ENCODE measurements at regions not wholly inside any gene's neighbourhood (a gene's known extent, or its start where the extent isn't known, plus 50 kb on each side); places are given as distances from the start of the nearest gene placed in this dataset.
"Not testable (repeated sequence)": the region's sequence is repeated elsewhere in the genome, so short reads cannot be mapped to it uniquely, and the experiment has no call there.

DNA sequence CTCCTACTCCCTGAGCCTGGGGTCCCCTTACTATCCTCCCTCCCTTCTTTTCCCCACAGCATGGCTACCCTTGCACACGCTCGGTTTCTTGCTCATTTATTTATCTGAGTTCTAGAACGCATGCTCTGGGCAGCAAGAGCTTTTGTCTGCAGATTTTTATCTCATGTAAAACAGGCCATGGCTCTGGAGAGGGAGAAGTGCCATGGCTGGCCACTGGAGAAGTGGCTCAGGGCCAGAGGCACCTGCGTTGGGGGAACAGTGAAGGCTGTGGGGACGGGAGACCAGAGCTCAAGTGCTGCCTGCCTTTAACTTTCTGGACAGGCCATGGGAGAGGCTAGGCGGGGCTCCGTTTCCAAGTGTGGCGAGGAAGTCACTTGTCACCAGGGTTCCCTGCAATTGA is 177.7 kb upstream of the SULF2 start:
- TF ChIP-seq, protein P1, sequence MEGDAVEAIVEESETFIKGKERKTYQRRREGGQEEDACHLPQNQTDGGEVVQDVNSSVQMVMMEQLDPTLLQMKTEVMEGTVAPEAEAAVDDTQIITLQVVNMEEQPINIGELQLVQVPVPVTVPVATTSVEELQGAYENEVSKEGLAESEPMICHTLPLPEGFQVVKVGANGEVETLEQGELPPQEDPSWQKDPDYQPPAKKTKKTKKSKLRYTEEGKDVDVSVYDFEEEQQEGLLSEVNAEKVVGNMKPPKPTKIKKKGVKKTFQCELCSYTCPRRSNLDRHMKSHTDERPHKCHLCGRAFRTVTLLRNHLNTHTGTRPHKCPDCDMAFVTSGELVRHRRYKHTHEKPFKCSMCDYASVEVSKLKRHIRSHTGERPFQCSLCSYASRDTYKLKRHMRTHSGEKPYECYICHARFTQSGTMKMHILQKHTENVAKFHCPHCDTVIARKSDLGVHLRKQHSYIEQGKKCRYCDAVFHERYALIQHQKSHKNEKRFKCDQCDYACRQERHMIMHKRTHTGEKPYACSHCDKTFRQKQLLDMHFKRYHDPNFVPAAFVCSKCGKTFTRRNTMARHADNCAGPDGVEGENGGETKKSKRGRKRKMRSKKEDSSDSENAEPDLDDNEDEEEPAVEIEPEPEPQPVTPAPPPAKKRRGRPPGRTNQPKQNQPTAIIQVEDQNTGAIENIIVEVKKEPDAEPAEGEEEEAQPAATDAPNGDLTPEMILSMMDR (IDR thresholded peaks at IDR 0.05; ENCODE audit: low read depth, low read length): no peak

DNA sequence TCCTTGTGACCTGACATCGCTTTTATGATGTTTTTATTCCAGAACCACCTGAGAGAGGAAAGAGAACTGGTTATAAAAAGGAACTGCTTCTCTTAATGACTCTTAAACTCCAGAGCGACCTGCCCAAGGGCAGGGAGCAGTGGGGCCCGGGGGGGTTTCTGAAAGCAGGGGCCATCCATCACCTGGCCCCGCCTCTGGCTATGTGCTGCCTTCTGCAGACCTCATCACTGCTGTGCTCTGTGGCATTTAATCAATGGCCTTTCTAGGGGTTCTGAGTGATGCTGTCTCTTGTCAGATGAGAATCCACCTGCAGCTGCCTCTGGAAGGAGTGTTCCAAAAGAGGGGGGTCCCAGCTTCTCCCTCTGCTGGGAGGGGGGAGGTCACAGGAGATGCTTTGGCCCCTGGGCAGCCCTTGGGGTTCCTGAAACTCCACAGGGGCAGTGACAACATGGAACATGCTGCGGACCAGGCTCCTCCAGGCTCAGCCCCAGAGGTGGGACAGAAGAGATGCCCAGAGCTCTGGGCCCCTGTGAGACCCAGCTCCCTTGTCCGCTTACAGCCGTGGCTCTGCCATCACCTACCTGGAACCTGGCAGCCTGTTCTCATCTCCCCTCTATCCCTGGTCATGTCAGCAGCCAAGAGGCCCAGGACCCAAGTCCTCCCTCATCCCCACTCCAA is 177.1 kb upstream of the SULF2 start:
- Histone ChIP-seq H3K36me3 (no peaks in the 10 kb centered on the region), H3K27me3 (ENCODE audit: insufficient read depth, low read depth, severe bottlenecking) (no peaks in the 10 kb centered on the region), H3K27ac (no peak overlapping the region), H3K9me3 (ENCODE audit: severe bottlenecking) (no peaks in the 10 kb centered on the region), H3K4me3 (ENCODE audit: low read depth, low read length) (no peak overlapping the region)
- TF ChIP-seq, protein P1 (IDR thresholded peaks at IDR 0.05; ENCODE audit: low read depth, low read length): no peak
- DNase-seq: no peak

More for the DNA sequence above, 177.7 kb upstream of the SULF2 start:
- no peak overlapping the region for H3K4me3 ChIP-seq (ENCODE audit: low read depth, low read length)
- no peaks in the 10 kb centered on the region for H3K9me3 ChIP-seq (ENCODE audit: severe bottlenecking)
- H3K36me3 ChIP-seq: no peaks in the 10 kb centered on the region
- no peak overlapping the region for H3K27ac ChIP-seq
- no peaks in the 10 kb centered on the region for H3K27me3 ChIP-seq (ENCODE audit: insufficient read depth, low read depth, severe bottlenecking)
- DNase-seq: no peak

DNA sequence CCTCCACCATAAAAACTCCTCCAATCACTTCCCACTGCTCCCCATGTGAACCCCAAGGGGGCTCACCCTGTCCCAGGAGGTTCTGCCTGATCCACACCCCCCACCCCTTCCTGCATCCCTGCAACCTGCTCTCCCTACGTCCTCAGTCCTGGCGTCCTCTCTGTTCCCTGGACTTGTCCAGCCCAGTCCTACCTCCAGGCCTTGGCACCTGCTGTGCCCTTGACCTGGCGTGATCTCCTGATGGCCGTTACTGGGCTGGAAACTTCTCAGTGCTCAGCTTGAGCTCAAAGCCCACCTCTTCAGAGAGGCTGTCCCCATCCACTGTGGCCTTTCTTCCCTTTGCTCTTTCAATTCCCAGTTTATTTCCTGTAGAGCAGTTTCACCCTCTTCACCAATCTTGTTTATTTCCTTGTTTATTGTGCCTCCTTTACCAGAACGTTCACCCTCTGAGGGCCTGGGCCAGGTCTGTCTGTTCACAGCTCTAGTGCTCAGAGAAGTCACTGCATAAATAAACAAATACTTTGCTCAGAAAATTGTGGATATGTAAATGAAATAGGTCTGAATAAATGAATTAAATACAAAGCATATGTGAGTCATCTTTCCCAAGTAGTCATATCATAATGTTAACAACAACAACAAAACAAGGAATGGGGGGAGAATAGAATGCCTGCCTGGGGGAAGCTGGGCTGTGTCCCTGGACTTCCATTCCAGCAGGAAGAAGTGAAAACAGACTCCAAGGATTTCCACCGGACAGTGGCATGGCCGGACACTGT is 175.7 kb upstream of the SULF2 start:
- Histone ChIP-seq H3K4me3 (ENCODE audit: low read depth, low read length) (no peak overlapping the region), H3K36me3 (no peaks in the 10 kb centered on the region), H3K9me3 (ENCODE audit: severe bottlenecking) (no peaks in the 10 kb centered on the region), H3K27ac (no peak overlapping the region), H3K27me3 (ENCODE audit: insufficient read depth, low read depth, severe bottlenecking) (no peaks in the 10 kb centered on the region)
- no peak for DNase-seq
- TF ChIP-seq, protein P1 (IDR thresholded peaks at IDR 0.05; ENCODE audit: low read depth, low read length): no peak

DNA sequence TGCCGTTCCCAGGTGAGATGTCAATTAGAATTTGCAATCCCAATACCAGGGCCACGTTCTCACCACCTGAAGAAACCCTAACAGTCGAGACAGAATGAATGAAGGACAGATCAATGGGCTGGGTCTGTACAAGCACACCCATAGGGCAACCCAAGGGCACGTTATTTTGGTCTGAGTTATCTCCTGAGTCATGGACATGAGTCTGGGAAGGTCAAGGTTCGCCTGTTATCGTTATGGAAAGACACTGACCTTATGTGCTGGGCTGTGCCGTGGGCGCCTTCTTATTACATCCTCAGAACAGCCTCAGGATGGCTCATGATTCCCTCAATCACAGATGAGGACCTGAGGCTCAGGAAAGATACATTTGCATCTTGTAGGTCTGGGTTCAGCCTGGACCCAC is 175.0 kb upstream of the SULF2 start:
- H3K9me3 ChIP-seq (ENCODE audit: severe bottlenecking): no peaks in the 10 kb centered on the region
- H3K4me3 ChIP-seq (ENCODE audit: low read depth, low read length): no peak overlapping the region
- TF ChIP-seq, protein P1 (IDR thresholded peaks at IDR 0.05; ENCODE audit: low read depth, low read length): no peak
- no peak for DNase-seq
- no peaks in the 10 kb centered on the region for H3K36me3 ChIP-seq
- no peak overlapping the region for H3K27ac ChIP-seq
- H3K27me3 ChIP-seq (ENCODE audit: insufficient read depth, low read depth, severe bottlenecking): no peaks in the 10 kb centered on the region

DNA sequence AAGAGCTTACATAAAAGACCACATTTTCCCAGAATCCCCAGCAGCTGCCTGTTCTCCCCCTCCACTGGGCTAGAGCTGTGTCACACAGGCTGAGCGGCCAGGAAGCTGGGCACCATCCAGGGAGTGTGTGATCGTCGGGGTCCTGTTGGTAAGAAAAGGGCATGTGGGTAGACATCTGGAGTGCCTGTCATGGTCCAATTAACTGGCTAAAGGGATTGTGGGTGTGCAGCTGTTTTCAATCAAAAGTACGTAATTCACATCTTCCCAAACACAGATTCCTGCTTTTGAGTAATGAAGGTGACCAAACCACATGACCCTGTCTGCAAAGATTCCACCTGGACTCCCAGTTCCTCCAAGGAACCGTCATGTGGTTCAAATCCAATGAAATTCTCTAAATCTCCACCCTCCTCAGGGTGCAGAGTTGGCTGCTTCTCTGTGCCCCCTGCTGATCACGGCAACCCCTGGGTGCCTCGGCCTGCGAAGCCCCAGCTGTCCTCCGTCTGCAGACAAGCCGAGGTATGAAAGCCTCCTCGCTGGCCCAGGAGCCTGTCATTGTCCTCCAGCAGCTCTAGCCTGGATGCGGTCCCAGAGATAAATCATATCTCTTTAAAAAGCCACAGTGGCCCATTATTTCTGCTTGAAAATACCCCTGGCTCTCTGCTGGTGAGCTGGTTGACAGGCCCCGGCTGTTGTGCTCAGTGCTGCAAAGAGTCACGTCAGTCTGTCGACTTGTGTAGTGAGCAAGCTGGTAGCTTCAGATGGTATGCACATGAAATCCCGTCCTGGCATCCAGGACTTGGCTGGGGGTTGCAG is 172.9 kb upstream of the SULF2 start:
- H3K4me3 ChIP-seq (ENCODE audit: low read depth, low read length); H3K27me3 ChIP-seq (ENCODE audit: insufficient read depth, low read depth, severe bottlenecking); DNase-seq; H3K9me3 ChIP-seq (ENCODE audit: severe bottlenecking); H3K36me3 ChIP-seq; H3K27ac ChIP-seq: not testable (repeated sequence)

DNA sequence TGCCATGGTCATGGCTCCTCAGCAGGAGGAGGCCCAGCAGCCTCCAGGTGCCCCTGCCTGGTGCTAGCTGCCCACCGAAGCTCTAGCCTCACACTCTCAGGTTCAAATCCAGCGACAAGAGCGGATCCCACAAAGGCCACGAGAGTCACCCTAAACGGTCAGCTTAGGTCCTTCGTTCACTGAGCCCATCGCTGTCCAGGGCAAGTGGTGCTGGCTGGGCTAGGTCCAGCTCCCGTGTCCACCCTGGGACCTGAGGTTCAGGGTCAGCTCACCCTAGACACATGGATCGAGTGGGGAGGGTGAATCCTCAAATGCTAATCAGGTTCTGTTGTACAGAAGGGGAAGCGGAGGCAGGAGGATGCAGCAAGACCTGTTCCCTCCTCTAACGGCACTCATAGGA is 171.9 kb upstream of the SULF2 start:
- H3K27ac ChIP-seq: no peak overlapping the region
- no peaks in the 10 kb centered on the region for H3K9me3 ChIP-seq (ENCODE audit: severe bottlenecking)
- no peaks in the 10 kb centered on the region for H3K27me3 ChIP-seq (ENCODE audit: insufficient read depth, low read depth, severe bottlenecking)
- no peaks in the 10 kb centered on the region for H3K36me3 ChIP-seq
- TF ChIP-seq, protein P1 (IDR thresholded peaks at IDR 0.05; ENCODE audit: low read depth, low read length): no peak
- no peak overlapping the region for H3K4me3 ChIP-seq (ENCODE audit: low read depth, low read length)
- no peak for DNase-seq

All from WERI-Rb-1 (cell line).